HCT116 (cell line): ENCODE measurements at regions not wholly inside any gene's neighbourhood (a gene's known extent, or its start where the extent isn't known, plus 50 kb on each side); places are given as distances from the start of the nearest gene placed in this dataset.

Experiments used
- ATAC-seq: fragments of 200-7000 bp; cut with Tn5 transposase; 2 replicates; pipeline ENCODE4 v1.9.1; 2020; ENCODE audit warnings: mild to moderate bottlenecking, moderate library complexity
- BruUV-seq: library from RNA; stranded (reverse); fragments of 400-500 nt; replicated peaks from 2 replicates; lab custom pipeline; 2021; lab: Mats Ljungman, UMichigan
- CTCF ChIA-PET: fragments of 300-600 bp; sonication (Branson Sonifier 250); formaldehyde crosslinking; loops from one replicate; lab custom pipeline; 2021; ENCODE audit warnings: antibody characterized with exemption; lab: Charles Lee
- POLR2A ChIA-PET: fragments of 300-600, 350-600 bp; sonication (Branson Sonifier 250); formaldehyde crosslinking; loops from one replicate; lab custom pipeline; 2021; ENCODE audit warnings: antibody characterized with exemption; lab: Charles Lee
- RAD21 ChIA-PET, 2 experiments: fragments of 300-600 bp; sonication (Branson Sonifier 250); formaldehyde crosslinking; loops; one replicate each; lab custom pipeline; 2023; ENCODE audit warnings: low total read pairs in 2 of 2; ENCODE audit not compliant: uncharacterized antibody in 2 of 2, unreplicated experiment in 2 of 2, low non-redundant PET in 1 of 2; lab: Charles Lee
- DNase-seq: peaks from one replicate; pipeline ENCODE4 v3.0.0-alpha.2; 2010; ENCODE audit warnings: low read depth, low spot score
- H2AFZ ChIP-seq: fragments of 200-600 bp; shearing (Covaris generic), sonication (generic); 2 replicates; pipeline ENCODE4 v1.6.1; 2017; ENCODE audit warnings: low read depth, mixed run types, mixed read lengths, antibody characterized with exemption, low read length; ENCODE audit not compliant: poor library complexity, severe bottlenecking
- H3K27ac ChIP-seq: 2 replicates; pipeline ENCODE4 v1.5.1; 2012; ENCODE audit warnings: low read depth, low read length
- H3K27me3 ChIP-seq: fragments of 200-600 bp; sonication (generic); 2 replicates; pipeline ENCODE4 v1.6.1; 2016; ENCODE audit warnings: mixed run types, low read length, mixed read lengths; ENCODE audit not compliant: insufficient read depth
- H3K36me3 ChIP-seq, 2 experiments: fragments of 200-500 bp in 1 of 2; fragments of 200-600 bp in 1 of 2; sonication (Bioruptor generic) in 1 of 2; sonication (generic) in 1 of 2; 2 replicates each; pipeline versions ENCODE4 v1.5.1 to v1.6.1; 2014 to 2016; ENCODE audit warnings: low read length in 2 of 2, inconsistent platforms in 1 of 2, mixed read lengths in 1 of 2, mixed run types in 1 of 2; ENCODE audit not compliant: insufficient read depth in 2 of 2, control insufficient read depth in 1 of 2
- H3K4me1 ChIP-seq, 2 experiments: fragments of 200-600 bp in 1 of 2; sonication (generic) in 1 of 2; 2 replicates each; pipeline versions ENCODE4 v1.5.1 to v1.6.1; 2012 to 2017; ENCODE audit warnings: low read length in 2 of 2, inconsistent platforms in 1 of 2, mild to moderate bottlenecking in 1 of 2, mixed read lengths in 1 of 2, mixed run types in 1 of 2, moderate library complexity in 1 of 2; ENCODE audit not compliant: insufficient read depth in 2 of 2, control insufficient read depth in 1 of 2
- H3K4me2 ChIP-seq: fragments of 200-600 bp; sonication (generic); 2 replicates; pipeline ENCODE4 v1.6.1; 2017; ENCODE audit warnings: mixed run types, low read length, mixed read lengths
- H3K4me3 ChIP-seq, 2 experiments: fragments of 200-600 bp in 1 of 2; sonication (generic) in 1 of 2; replicated peaks in 1 of 2; 2 replicates each; pipeline ENCODE4 v1.5.1; 2011 to 2016; ENCODE audit warnings: low read length in 2 of 2, control low read depth in 1 of 2, low read depth in 1 of 2, mild to moderate bottlenecking in 1 of 2, mixed read lengths in 1 of 2, mixed run types in 1 of 2
- H3K79me2 ChIP-seq: fragments of 200-600 bp; sonication (generic); 2 replicates; pipeline ENCODE4 v1.6.1; 2017; ENCODE audit warnings: mild to moderate bottlenecking, mixed run types, low read length, moderate library complexity, mixed read lengths; ENCODE audit not compliant: insufficient read depth
- H3K9ac ChIP-seq: fragments of 200-600 bp; sonication (generic); 2 replicates; pipeline ENCODE4 v1.6.1; 2016; ENCODE audit warnings: low read length, mixed read lengths
- H3K9me2 ChIP-seq: fragments of 200-600 bp; sonication (generic), shearing (Covaris generic); 2 replicates; pipeline ENCODE4 v1.6.1; 2017; ENCODE audit warnings: mixed run types, mild to moderate bottlenecking, moderate library complexity; ENCODE audit not compliant: insufficient read depth
- H3K9me3 ChIP-seq, 2 experiments: fragments of 200-500 bp in 1 of 2; fragments of 200-600 bp in 1 of 2; sonication (Bioruptor generic) in 1 of 2; sonication (generic) in 1 of 2; 2 replicates each; pipeline ENCODE4 v1.6.1; 2014 to 2017; ENCODE audit warnings: low read length in 2 of 2, mixed read lengths in 2 of 2, inconsistent platforms in 1 of 2, low read depth in 1 of 2, mild to moderate bottlenecking in 1 of 2, mixed run types in 1 of 2, moderate library complexity in 1 of 2; ENCODE audit not compliant: control insufficient read depth in 1 of 2, insufficient read depth in 1 of 2
- H4K20me1 ChIP-seq: fragments of 200-600 bp; sonication (generic), shearing (Covaris generic); 2 replicates; pipeline ENCODE4 v1.6.1; 2017; ENCODE audit warnings: mixed run types, mild to moderate bottlenecking, moderate library complexity; ENCODE audit not compliant: insufficient read depth
- ELF1 ChIP-seq: IDR thresholded peaks from 2 replicates; pipeline ENCODE4 v1.6.1; 2012; ENCODE audit warnings: low read depth, borderline replicate concordance
- EZH2 ChIP-seq: fragments of 200-600 bp; sonication (generic); IDR thresholded peaks from 2 replicates; pipeline ENCODE4 v1.6.1; 2017; ENCODE audit warnings: antibody characterized with exemption, mixed run types
- REST ChIP-seq: IDR thresholded peaks from 2 replicates; pipeline ENCODE4 v1.6.1; 2012; ENCODE audit warnings: low read depth
- SRF ChIP-seq: IDR thresholded peaks from 2 replicates; pipeline ENCODE4 v1.6.1; 2012; ENCODE audit warnings: low read depth
- ZFX ChIP-seq: fragments of 450-650 bp; IDR thresholded peaks from 2 replicates; pipeline ENCODE4 v1.6.1; 2017
- intact Hi-C: fragments of 100-400 bp; cut with micrococcal nuclease; formaldehyde crosslinking; loops from 2 replicates; pipeline ENCODE4 v1.10.0; 2022
- TF ChIP-seq, protein P1 (sequence below), 3 experiments: fragments of 200-600 bp in 1 of 3; sonication (generic) in 1 of 3; IDR thresholded peaks in 2 of 3; conservative IDR thresholded peaks in 1 of 3; 2 replicates each; pipeline ENCODE4 v1.5.1; 2012 to 2017; ENCODE audit warnings: low read depth in 2 of 3, low read length in 2 of 3, antibody characterized with exemption in 1 of 3, borderline replicate concordance in 1 of 3, control low read depth in 1 of 3, mild to moderate bottlenecking in 1 of 3, mixed read lengths in 1 of 3, mixed run types in 1 of 3, moderate library complexity in 1 of 3; ENCODE audit not compliant: insufficient read depth in 1 of 3

GRCh38 chr14:29990993-29991392 is 63.3 kb upstream of the PRKD1 start:
- no peak for ATAC-seq
- Histone ChIP-seq H3K79me2 (no peaks in the 10 kb centered on the region), H3K9me2 (no peaks in the 10 kb centered on the region), H3K4me2 (no peak overlapping the region), H3K9me3 (peaks cover 5 to 15% of the 10 kb centered on the region in 2 experiments; a peak in 2 of 4 replicates), H3K4me3 (no peak overlapping the region), H2AFZ (no peak overlapping the region), H3K9ac (no peak overlapping the region), H3K27me3 (no peaks in the 10 kb centered on the region), H3K27ac (no peak overlapping the region), H3K4me1 (no peaks in the 10 kb centered on the region), H3K36me3 (no peaks in the 10 kb centered on the region), H4K20me1 (no peaks in the 10 kb centered on the region)
- intact Hi-C loops = no loop called here
- DNase-seq = no peak
- RAD21 ChIA-PET = no interaction called here
- BruUV-seq = no TSS peak
- TF ChIP-seq EZH2 (no peak), ZFX (no peak), ELF1 (no peak), SRF (no peak), REST (no peak)
- TF ChIP-seq, protein P1, sequence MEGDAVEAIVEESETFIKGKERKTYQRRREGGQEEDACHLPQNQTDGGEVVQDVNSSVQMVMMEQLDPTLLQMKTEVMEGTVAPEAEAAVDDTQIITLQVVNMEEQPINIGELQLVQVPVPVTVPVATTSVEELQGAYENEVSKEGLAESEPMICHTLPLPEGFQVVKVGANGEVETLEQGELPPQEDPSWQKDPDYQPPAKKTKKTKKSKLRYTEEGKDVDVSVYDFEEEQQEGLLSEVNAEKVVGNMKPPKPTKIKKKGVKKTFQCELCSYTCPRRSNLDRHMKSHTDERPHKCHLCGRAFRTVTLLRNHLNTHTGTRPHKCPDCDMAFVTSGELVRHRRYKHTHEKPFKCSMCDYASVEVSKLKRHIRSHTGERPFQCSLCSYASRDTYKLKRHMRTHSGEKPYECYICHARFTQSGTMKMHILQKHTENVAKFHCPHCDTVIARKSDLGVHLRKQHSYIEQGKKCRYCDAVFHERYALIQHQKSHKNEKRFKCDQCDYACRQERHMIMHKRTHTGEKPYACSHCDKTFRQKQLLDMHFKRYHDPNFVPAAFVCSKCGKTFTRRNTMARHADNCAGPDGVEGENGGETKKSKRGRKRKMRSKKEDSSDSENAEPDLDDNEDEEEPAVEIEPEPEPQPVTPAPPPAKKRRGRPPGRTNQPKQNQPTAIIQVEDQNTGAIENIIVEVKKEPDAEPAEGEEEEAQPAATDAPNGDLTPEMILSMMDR (IDR thresholded peaks at IDR 0.05 in 2 of 3, conservative IDR thresholded peaks at IDR 0.05 in 1 of 3; ENCODE audit: borderline replicate concordance in 1 of 3, insufficient read depth in 1 of 3, low read depth in 2 of 3, low read length in 2 of 3) = no peak
- CTCF ChIA-PET = no interaction called here
- POLR2A ChIA-PET = no interaction called here
